DMS114 treated with DMSO at 0.1 percent for 48 hours (cell line): ENCODE measurements at regions not wholly inside any gene's neighbourhood (a gene's known extent, or its start where the extent isn't known, plus 50 kb on each side); places are given as distances from the start of the nearest gene placed in this dataset.

Source experiments
- DNase-seq: peaks from one replicate; lab custom pipeline; 2025; ENCODE audit not compliant: unreplicated experiment; lab: John Stamatoyannopoulos, UW

GRCh38 chr20:52515877-52516276, 324.3 kb upstream of the ZFP64 start:
- DNase-seq: no peak

- DNase-seq: no peak
Observed at GRCh38 chr20:52500157-52500556, 308.6 kb upstream of the ZFP64 start.

GRCh38 chr20:52497731-52498130, 306.2 kb upstream of the ZFP64 start:
- DNase-seq: no peak

GRCh38 chr20:52496191-52496590, 304.6 kb upstream of the ZFP64 start:
- no peak for DNase-seq

GRCh38 chr20:52494244-52494643, 302.7 kb upstream of the ZFP64 start:
- no peak for DNase-seq

- no peak for DNase-seq
Observed at GRCh38 chr20:52493171-52493721, 301.7 kb upstream of the ZFP64 start.

- no peak for DNase-seq
Observed at GRCh38 chr20:52490711-52491430, 299.3 kb upstream of the ZFP64 start.

GRCh38 chr20:52484438-52484837, 292.9 kb upstream of the ZFP64 start:
- DNase-seq: no peak

- DNase-seq: no peak
Observed at GRCh38 chr20:52483382-52483781, 291.8 kb upstream of the ZFP64 start.

- DNase-seq: no peak
Observed at GRCh38 chr20:52482044-52482443, 290.5 kb upstream of the ZFP64 start.

GRCh38 chr20:52481443-52481842, 289.9 kb upstream of the ZFP64 start:
- DNase-seq: no peak

- DNase-seq: no peak
Observed at GRCh38 chr20:52476074-52476750, 284.6 kb upstream of the ZFP64 start.

- no peak for DNase-seq
Observed at GRCh38 chr20:52473186-52473585, 281.6 kb upstream of the ZFP64 start.

GRCh38 chr20:52470561-52470960, 279.0 kb upstream of the ZFP64 start:
- no peak for DNase-seq

- DNase-seq: no peak
Observed at GRCh38 chr20:52469128-52469527, 277.5 kb upstream of the ZFP64 start.

GRCh38 chr20:52465991-52466390, 274.4 kb upstream of the ZFP64 start:
- DNase-seq: no peak

- no peak for DNase-seq
Observed at GRCh38 chr20:52461582-52461981, 270.0 kb upstream of the ZFP64 start.

- no peak for DNase-seq
Observed at GRCh38 chr20:52459150-52459549, 267.6 kb upstream of the ZFP64 start.

GRCh38 chr20:52457826-52458225, 266.2 kb upstream of the ZFP64 start:
- DNase-seq: no peak

GRCh38 chr20:52454660-52455059, 263.1 kb upstream of the ZFP64 start:
- DNase-seq: no peak

GRCh38 chr20:52448513-52449232, 257.1 kb upstream of the ZFP64 start:
- no peak for DNase-seq

- no peak for DNase-seq
Observed at GRCh38 chr20:52447225-52447551, 255.6 kb upstream of the ZFP64 start.
